Activated CD8-positive, alpha-beta memory T cell treated with anti-CD3 and anti-CD28 coated beads, Interleukin-2, amount 10 ng/mL, durations not matched to agents 7 days and 5 days (primary cell): ENCODE measurements at regions not wholly inside any gene's neighbourhood (a gene's known extent, or its start where the extent isn't known, plus 50 kb on each side); places are given as distances from the start of the nearest gene placed in this dataset.

Experiments used
- ATAC-seq: fragments of 150-1000 bp; cut with Tn5 transposase; one replicate; pipeline ENCODE4 v1.10.0; 2021; ENCODE audit warnings: moderate library complexity
- CTCF ChIA-PET: fragments of 350-600 bp; sonication (Branson Sonifier 250); formaldehyde crosslinking; loops from one replicate; lab custom pipeline; 2021; ENCODE audit warnings: antibody characterized with exemption; lab: Charles Lee
- DNase-seq: peaks from one replicate; pipeline ENCODE4 v3.0.0-alpha.2; 2020
- H3K27ac Mint-ChIP-seq: one replicate; pipeline ENCODE4 v1.8.0; 2021; ENCODE audit warnings: mild to moderate bottlenecking, mixed read lengths
- H3K27me3 Mint-ChIP-seq: one replicate; pipeline ENCODE4 v1.8.0; 2021; ENCODE audit warnings: mixed read lengths
- H3K36me3 Mint-ChIP-seq: one replicate; pipeline ENCODE4 v1.8.0; 2021; ENCODE audit warnings: mild to moderate bottlenecking, mixed read lengths
- H3K4me1 Mint-ChIP-seq: one replicate; pipeline ENCODE4 v1.8.0; 2021; ENCODE audit warnings: mixed read lengths
- H3K4me3 Mint-ChIP-seq: one replicate; pipeline ENCODE4 v1.8.0; 2021; ENCODE audit warnings: mild to moderate bottlenecking, moderate library complexity, mixed read lengths
- H3K9me3 Mint-ChIP-seq: one replicate; pipeline ENCODE4 v1.8.0; 2022; ENCODE audit warnings: low read depth, mixed read lengths

GRCh38 chr3:43199645-43200306 lies 86.6 kb upstream of the SNRK start:
- ATAC-seq: no peak
- CTCF ChIA-PET: no interaction called here

GRCh38 chr3:43198791-43199644 lies 87.3 kb upstream of the SNRK start:
- no peak for ATAC-seq
- Mint-ChIP-seq H3K9me3 (no peaks in the 10 kb centered on the region), H3K27me3 (peaks cover 9% of the 10 kb centered on the region), H3K27ac (no peak overlapping the region), H3K4me3 (no peak overlapping the region), H3K4me1 (peaks cover 22% of the 10 kb centered on the region), H3K36me3 (no peaks in the 10 kb centered on the region)
- no peak for DNase-seq
- CTCF ChIA-PET: no interaction called here

More at GRCh38 chr3:43199645-43200306, 86.6 kb upstream of the SNRK start:
- no peak overlapping the region for H3K27ac Mint-ChIP-seq
- no peak for DNase-seq
- no peak overlapping the region for H3K4me3 Mint-ChIP-seq
- no peaks in the 10 kb centered on the region for H3K9me3 Mint-ChIP-seq
- no peaks in the 10 kb centered on the region for H3K36me3 Mint-ChIP-seq
- H3K4me1 Mint-ChIP-seq: peaks cover 14% of the 10 kb centered on the region
- H3K27me3 Mint-ChIP-seq: peaks cover 9% of the 10 kb centered on the region

- H3K4me1 Mint-ChIP-seq: peaks cover 26% of the 10 kb centered on the region
- peaks cover 9% of the 10 kb centered on the region for H3K27me3 Mint-ChIP-seq
- no peak overlapping the region for H3K27ac Mint-ChIP-seq
- DNase-seq (no peak), ATAC-seq (no peak)
- no peaks in the 10 kb centered on the region for H3K9me3 Mint-ChIP-seq
- H3K36me3 Mint-ChIP-seq: no peaks in the 10 kb centered on the region
- H3K4me3 Mint-ChIP-seq: no peak overlapping the region
- CTCF ChIA-PET: no interaction called here
These were observed 88.0 kb upstream of the SNRK start for GRCh38 chr3:43198301-43198700.

GRCh38 chr3:43197181-43197580 lies 89.2 kb upstream of the SNRK start:
- DNase-seq: no peak
- ATAC-seq: no peak
- H3K27me3 Mint-ChIP-seq: peaks cover 9% of the 10 kb centered on the region
- CTCF ChIA-PET: no interaction called here
- H3K4me1 Mint-ChIP-seq: peaks cover 26% of the 10 kb centered on the region
- H3K4me3 Mint-ChIP-seq: no peak overlapping the region
- H3K9me3 Mint-ChIP-seq: no peaks in the 10 kb centered on the region
- no peaks in the 10 kb centered on the region for H3K36me3 Mint-ChIP-seq
- no peak overlapping the region for H3K27ac Mint-ChIP-seq

- no peak overlapping the region for H3K27ac Mint-ChIP-seq
- peaks cover 9% of the 10 kb centered on the region for H3K27me3 Mint-ChIP-seq
- CTCF ChIA-PET: no interaction called here
- H3K36me3 Mint-ChIP-seq: no peaks in the 10 kb centered on the region
- H3K4me1 Mint-ChIP-seq: peaks cover 26% of the 10 kb centered on the region
- no peaks in the 10 kb centered on the region for H3K9me3 Mint-ChIP-seq
- no peak for ATAC-seq
- H3K4me3 Mint-ChIP-seq: no peak overlapping the region
- no peak for DNase-seq
These were observed 89.6 kb upstream of the SNRK start for GRCh38 chr3:43196721-43197120.

- ATAC-seq: no peak
- no peaks in the 10 kb centered on the region for H3K9me3 Mint-ChIP-seq
- H3K27ac Mint-ChIP-seq: peak overlapping the region; percentile 90
- peaks cover 26% of the 10 kb centered on the region for H3K4me1 Mint-ChIP-seq
- H3K27me3 Mint-ChIP-seq: peaks cover 12% of the 10 kb centered on the region
- CTCF ChIA-PET: interaction anchor here (1.7 kb wide), 1 partner anchor 33 kb away, joined by 7 read pairs; no protein-coding TSS in a partner anchor
- H3K4me3 Mint-ChIP-seq: no peak overlapping the region
- no peaks in the 10 kb centered on the region for H3K36me3 Mint-ChIP-seq
- no peak for DNase-seq
These were observed 89.2 kb upstream of the POMGNT2 start for GRCh38 chr3:43195115-43195498.

- CTCF ChIA-PET: interaction anchor here (1.7 kb wide), 1 partner anchor 32 kb away, joined by 7 read pairs; no protein-coding TSS in a partner anchor
- H3K36me3 Mint-ChIP-seq: no peaks in the 10 kb centered on the region
- peak; percentile 96 for ATAC-seq
- H3K9me3 Mint-ChIP-seq: no peaks in the 10 kb centered on the region
- H3K4me3 Mint-ChIP-seq: no peak overlapping the region
- peak overlapping the region; percentile 90 for H3K27ac Mint-ChIP-seq
- peaks cover 26% of the 10 kb centered on the region for H3K4me1 Mint-ChIP-seq
- DNase-seq: peak; percentile 67
- H3K27me3 Mint-ChIP-seq: peaks cover 12% of the 10 kb centered on the region
These were observed 88.7 kb upstream of the POMGNT2 start for GRCh38 chr3:43194490-43195114.

GRCh38 chr3:43194069-43194468 lies 88.2 kb upstream of the POMGNT2 start:
- Mint-ChIP-seq H3K27me3 (peaks cover 12% of the 10 kb centered on the region), H3K36me3 (peaks cover 4% of the 10 kb centered on the region), H3K4me1 (peaks cover 26% of the 10 kb centered on the region), H3K9me3 (no peaks in the 10 kb centered on the region), H3K4me3 (no peak overlapping the region), H3K27ac (peak overlapping the region; percentile 90)
- DNase-seq (no peak), ATAC-seq (peak; percentile 25)
- CTCF ChIA-PET: interaction anchor here (0.9 to 1.7 kb wide), 2 partner anchors 14 to 32 kb away, joined by 3 to 7 read pairs; no protein-coding TSS in a partner anchor

- DNase-seq (no peak), ATAC-seq (no peak)
- H3K9me3 Mint-ChIP-seq: peaks cover 3% of the 10 kb centered on the region
- H3K4me3 Mint-ChIP-seq: no peak overlapping the region
- CTCF ChIA-PET: interaction anchor here (1.0 to 1.3 kb wide), 2 partner anchors 16 to 31 kb away, joined by 3 to 4 read pairs; no protein-coding TSS in a partner anchor
- peaks cover 6% of the 10 kb centered on the region for H3K27me3 Mint-ChIP-seq
- no peak overlapping the region for H3K27ac Mint-ChIP-seq
- peaks cover 21% of the 10 kb centered on the region for H3K4me1 Mint-ChIP-seq
- H3K36me3 Mint-ChIP-seq: peaks cover 6% of the 10 kb centered on the region
These were observed 86.1 kb upstream of the POMGNT2 start for GRCh38 chr3:43192028-43192427.

- CTCF ChIA-PET: interaction anchor here (1.3 kb wide), 1 partner anchor 15 kb away, joined by 4 read pairs; no protein-coding TSS in a partner anchor
- peaks cover 6% of the 10 kb centered on the region for H3K36me3 Mint-ChIP-seq
- peaks cover 21% of the 10 kb centered on the region for H3K4me1 Mint-ChIP-seq
- no peak overlapping the region for H3K27ac Mint-ChIP-seq
- no peak for DNase-seq
- H3K4me3 Mint-ChIP-seq: no peak overlapping the region
- no peak for ATAC-seq
- peaks cover 3% of the 10 kb centered on the region for H3K9me3 Mint-ChIP-seq
- H3K27me3 Mint-ChIP-seq: peaks cover 6% of the 10 kb centered on the region
These were observed 85.2 kb upstream of the POMGNT2 start for GRCh38 chr3:43191116-43191515.

- peaks cover 18% of the 10 kb centered on the region for H3K4me1 Mint-ChIP-seq
- no peak overlapping the region for H3K27ac Mint-ChIP-seq
- H3K27me3 Mint-ChIP-seq: peaks cover 6% of the 10 kb centered on the region
- H3K4me3 Mint-ChIP-seq: no peak overlapping the region
- CTCF ChIA-PET: interaction anchor here (1.3 kb wide), 1 partner anchor 15 kb away, joined by 4 read pairs; no protein-coding TSS in a partner anchor
- DNase-seq (no peak), ATAC-seq (no peak)
- peaks cover 3% of the 10 kb centered on the region for H3K9me3 Mint-ChIP-seq
- H3K36me3 Mint-ChIP-seq: peaks cover 6% of the 10 kb centered on the region
These were observed 84.8 kb upstream of the POMGNT2 start for GRCh38 chr3:43190670-43191069.

- no peak for DNase-seq
- Mint-ChIP-seq H3K27me3 (peaks cover 6% of the 10 kb centered on the region), H3K4me3 (no peak overlapping the region), H3K4me1 (no peaks in the 10 kb centered on the region), H3K36me3 (peaks cover 6% of the 10 kb centered on the region), H3K9me3 (peaks cover 3% of the 10 kb centered on the region), H3K27ac (no peak overlapping the region)
- no peak for ATAC-seq
- CTCF ChIA-PET: interaction anchor here (1.4 kb wide), 1 partner anchor 25 kb away, joined by 4 read pairs; no protein-coding TSS in a partner anchor
These were observed 82.1 kb upstream of the POMGNT2 start for GRCh38 chr3:43187836-43188479.

- peaks cover 3% of the 10 kb centered on the region for H3K9me3 Mint-ChIP-seq
- H3K4me3 Mint-ChIP-seq: no peak overlapping the region
- peaks cover 13% of the 10 kb centered on the region for H3K36me3 Mint-ChIP-seq
- CTCF ChIA-PET: no interaction called here
- no peak for ATAC-seq
- DNase-seq: no peak
- peaks cover 6% of the 10 kb centered on the region for H3K27me3 Mint-ChIP-seq
- H3K27ac Mint-ChIP-seq: no peak overlapping the region
- H3K4me1 Mint-ChIP-seq: peaks cover 13% of the 10 kb centered on the region
These were observed 80.1 kb upstream of the POMGNT2 start for GRCh38 chr3:43185983-43186314.
